Spleen (tissue), 11 donors: ENCODE measurements at regions not wholly inside any gene's neighbourhood (a gene's known extent, or its start where the extent isn't known, plus 50 kb on each side); places are given as distances from the start of the nearest gene placed in this dataset.

Experiments
- DNase-seq: peaks from one replicate; pipeline ENCODE4 v3.0.0-alpha.2; 2020
- H3K27ac ChIP-seq, 8 donors: fragments of 200-600 bp; sonication (generic) in 7 of 8; 1 replicate in 4 of 8; 2 replicates in 4 of 8; pipeline versions ENCODE4 v1.5.0 to v1.8.0; 2016 to 2021; ENCODE audit warnings: inconsistent platforms in 4 of 8, mild to moderate bottlenecking in 4 of 8, moderate library complexity in 1 of 8
- H3K27me3 ChIP-seq, 7 donors: fragments of 200-600 bp; sonication (generic) in 6 of 7; replicated peaks in 1 of 7; 1 replicate in 4 of 7; 2 replicates in 3 of 7; pipeline versions ENCODE4 v1.5.0 to v1.8.0; 2016 to 2021; ENCODE audit warnings: inconsistent platforms in 3 of 7, mild to moderate bottlenecking in 1 of 7
- H3K36me3 ChIP-seq, 6 donors: fragments of 200-600 bp; sonication (generic) in 5 of 6; 1 replicate in 4 of 6; 2 replicates in 2 of 6; pipeline versions ENCODE4 v1.5.0 to v1.8.0; 2016 to 2021; ENCODE audit warnings: inconsistent platforms in 2 of 6
- H3K4me1 ChIP-seq, 6 donors: fragments of 200-600 bp; sonication (generic) in 5 of 6; 1 replicate in 3 of 6; 2 replicates in 3 of 6; pipeline versions ENCODE4 v1.5.0 to v1.8.0; 2016 to 2021; ENCODE audit warnings: inconsistent platforms in 3 of 6
- H3K4me3 ChIP-seq, 8 donors: fragments of 200-600 bp; sonication (generic) in 7 of 8; 1 replicate in 4 of 8; 2 replicates in 4 of 8; pipeline versions ENCODE4 v1.5.0 to v1.8.0; 2016 to 2021; ENCODE audit warnings: inconsistent platforms in 4 of 8, mild to moderate bottlenecking in 4 of 8, moderate library complexity in 2 of 8
- H3K9me3 ChIP-seq, 8 donors: fragments of 200-600 bp; sonication (generic) in 7 of 8; 1 replicate in 4 of 8; 2 replicates in 4 of 8; pipeline versions ENCODE4 v1.5.0 to v1.8.0; 2016 to 2021; ENCODE audit warnings: inconsistent platforms in 4 of 8
- POLR2A ChIP-seq, 3 donors: fragments of 450-650 bp; IDR thresholded peaks; one replicate each; pipeline ENCODE4 v1.5.1; 2017; ENCODE audit warnings: antibody characterized with exemption in 3 of 3, mild to moderate bottlenecking in 1 of 3
- POLR2AphosphoS5 ChIP-seq, 3 donors: sonication (generic); formaldehyde crosslinking; IDR thresholded peaks; one replicate each; pipeline ENCODE4 v1.5.1; 2017; ENCODE audit warnings: antibody characterized with exemption in 3 of 3
- WGBS, 5 donors: extraction: QIAGEN DNeasy Blood & Tissue Kit in 3 of 5; methylation state at CpG; one replicate each; pipeline versions ENCODE4 v1.1.5 to v1.1.7; 2013 to 2018; 5-methylcytosine and 5-hydroxymethylcytosine counted together
- intact Hi-C: fragments of 100-400 bp; cut with DNase I; formaldehyde crosslinking; loops from one replicate; pipeline ENCODE4 v1.15.0; 2023; ENCODE audit warnings: low total_unique reads
- TF ChIP-seq, protein P1 (sequence below), 11 experiments: fragments of 200-600 bp in 7 of 11; fragments of 450-650 bp in 4 of 11; sonication (generic) in 4 of 11; IDR thresholded peaks in 8 of 11; conservative IDR thresholded peaks in 3 of 11; 1 replicate in 7 of 11; 2 replicates in 4 of 11; pipeline versions ENCODE4 v1.4.0 to v1.8.0; 2016 to 2021; ENCODE audit warnings: antibody characterized with exemption in 11 of 11, inconsistent platforms in 4 of 11, mild to moderate bottlenecking in 1 of 11
- donor health status: healthy with polysubstance abuse.
- donor health status: DM: no; HTN: no; CAD: no; lungs with moderate emphysema.
- donor health status: DM: no; HTN: no; CAD: no.
- donor health status: Bipolar disorder and iron deficiency.
- donor health status: healthy.
- donor health status: DM: no; HTN: no; CAD: no.
- donor health status: DM: yes; HTN: yes; CAD: no.

DNA sequence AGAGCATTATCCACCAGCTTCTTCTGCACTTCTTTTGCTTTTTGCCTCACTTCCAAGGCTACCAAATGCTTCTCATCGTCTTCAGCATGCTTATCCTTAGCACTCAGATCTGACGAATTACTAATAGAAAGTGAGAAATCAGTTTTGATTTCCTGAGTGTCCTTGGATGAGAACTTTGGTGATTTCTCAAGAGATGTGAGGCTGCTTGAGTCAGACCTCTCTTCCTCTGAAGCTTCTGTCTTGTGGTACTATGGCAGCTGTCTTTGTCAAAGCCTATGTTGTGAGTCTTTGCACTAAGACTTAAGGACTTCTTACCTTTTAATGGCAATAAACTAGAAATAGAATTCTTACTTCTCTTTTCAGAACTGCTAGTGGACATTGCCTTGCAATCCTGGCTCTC, 169.9 kb downstream of the CPE start:
- Histone ChIP-seq H3K4me3 (no peak overlapping the region), H3K9me3 (no peaks in the 10 kb centered on the region), H3K27ac (no peak overlapping the region), H3K27me3 (no peaks in the 10 kb centered on the region), H3K36me3 (no peaks in the 10 kb centered on the region), H3K4me1 (peaks cover 0 to 7% (median 0%) of the 10 kb centered on the region in 6 donors)
- WGBS, 5 donors: 72 to 81% (median 79%) methylated on average over 2 of the region's 2 CpGs
- intact Hi-C loops: no loop called here
- TF ChIP-seq POLR2A (IDR thresholded peaks at IDR 0.05) (no peak), POLR2AphosphoS5 (IDR thresholded peaks at IDR 0.05) (no peak)
- TF ChIP-seq, protein P1, sequence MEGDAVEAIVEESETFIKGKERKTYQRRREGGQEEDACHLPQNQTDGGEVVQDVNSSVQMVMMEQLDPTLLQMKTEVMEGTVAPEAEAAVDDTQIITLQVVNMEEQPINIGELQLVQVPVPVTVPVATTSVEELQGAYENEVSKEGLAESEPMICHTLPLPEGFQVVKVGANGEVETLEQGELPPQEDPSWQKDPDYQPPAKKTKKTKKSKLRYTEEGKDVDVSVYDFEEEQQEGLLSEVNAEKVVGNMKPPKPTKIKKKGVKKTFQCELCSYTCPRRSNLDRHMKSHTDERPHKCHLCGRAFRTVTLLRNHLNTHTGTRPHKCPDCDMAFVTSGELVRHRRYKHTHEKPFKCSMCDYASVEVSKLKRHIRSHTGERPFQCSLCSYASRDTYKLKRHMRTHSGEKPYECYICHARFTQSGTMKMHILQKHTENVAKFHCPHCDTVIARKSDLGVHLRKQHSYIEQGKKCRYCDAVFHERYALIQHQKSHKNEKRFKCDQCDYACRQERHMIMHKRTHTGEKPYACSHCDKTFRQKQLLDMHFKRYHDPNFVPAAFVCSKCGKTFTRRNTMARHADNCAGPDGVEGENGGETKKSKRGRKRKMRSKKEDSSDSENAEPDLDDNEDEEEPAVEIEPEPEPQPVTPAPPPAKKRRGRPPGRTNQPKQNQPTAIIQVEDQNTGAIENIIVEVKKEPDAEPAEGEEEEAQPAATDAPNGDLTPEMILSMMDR (IDR thresholded peaks at IDR 0.05 in 8 of 11, conservative IDR thresholded peaks at IDR 0.05 in 3 of 11): no peak
- DNase-seq: no peak

- intact Hi-C loops: no loop called here
- Histone ChIP-seq H3K4me3 (no peak overlapping the region), H3K27ac (no peak overlapping the region), H3K27me3 (no peaks in the 10 kb centered on the region), H3K36me3 (no peaks in the 10 kb centered on the region), H3K9me3 (no peaks in the 10 kb centered on the region), H3K4me1 (no peaks in the 10 kb centered on the region)
- TF ChIP-seq POLR2A (IDR thresholded peaks at IDR 0.05): no peak
- no peak for DNase-seq
- WGBS, 5 donors: 85 to 100% (median 88%) methylated on average over 2 of the region's 2 CpGs
Measured at GRCh38 chr4:165553221-165553810, 174.5 kb downstream of the CPE start.

DNA sequence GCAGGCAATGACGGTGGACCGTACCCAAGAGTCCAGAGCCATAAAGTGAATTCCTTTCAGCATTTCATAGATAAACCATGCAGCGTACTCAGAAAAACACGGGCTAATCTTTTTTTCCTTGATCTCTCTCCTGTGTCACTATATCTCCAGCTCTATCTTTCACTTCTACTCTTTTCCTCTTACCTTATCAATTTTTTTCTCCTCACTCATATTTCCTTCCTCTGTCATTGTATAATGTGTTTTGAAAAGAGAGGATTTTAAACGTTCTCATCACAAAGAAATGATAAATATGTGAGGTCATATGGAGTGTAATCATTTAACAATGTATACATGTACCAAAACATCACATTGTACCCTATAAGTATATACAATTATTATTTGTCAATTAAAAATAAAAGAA, 176.5 kb downstream of the CPE start:
- Histone ChIP-seq H3K36me3 (no peaks in the 10 kb centered on the region), H3K4me1 (no peaks in the 10 kb centered on the region), H3K4me3 (no peak overlapping the region), H3K27me3 (no peaks in the 10 kb centered on the region), H3K27ac (no peak overlapping the region), H3K9me3 (peaks cover 0 to 3% (median 0%) of the 10 kb centered on the region in 8 donors)
- 69 to 74% (median 73%) methylated on average over 5 of the region's 5 CpGs for WGBS, 5 donors
- DNase-seq: no peak
- no peak for TF ChIP-seq POLR2A (IDR thresholded peaks at IDR 0.05)
- TF ChIP-seq POLR2AphosphoS5 (IDR thresholded peaks at IDR 0.05): no peak
- TF ChIP-seq, protein P1 (IDR thresholded peaks at IDR 0.05 in 8 of 11, conservative IDR thresholded peaks at IDR 0.05 in 3 of 11): no peak
- intact Hi-C loops: no loop called here

DNA sequence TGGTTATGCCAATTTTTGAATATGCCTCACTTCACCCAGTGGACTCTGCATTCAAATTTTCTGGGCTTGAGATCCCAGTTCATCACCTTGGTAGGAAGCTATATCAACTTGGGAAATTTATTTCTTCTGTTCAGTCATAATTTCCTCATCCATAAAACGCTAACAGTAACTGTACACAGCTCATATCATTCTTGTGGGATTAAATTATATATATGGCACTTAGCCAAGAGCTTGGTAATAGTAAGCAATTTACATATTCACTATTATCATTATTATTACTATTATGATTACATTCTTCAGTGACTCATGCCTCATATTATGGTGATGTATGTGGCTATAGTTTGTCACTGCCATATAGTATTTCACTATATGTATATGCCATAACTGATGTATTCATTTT, 177.6 kb downstream of the CPE start:
- Histone ChIP-seq H3K9me3 (peaks cover 0 to 12% (median 3%) of the 10 kb centered on the region in 8 donors), H3K27ac (no peak overlapping the region), H3K36me3 (no peaks in the 10 kb centered on the region), H3K27me3 (no peaks in the 10 kb centered on the region), H3K4me1 (no peaks in the 10 kb centered on the region), H3K4me3 (no peak overlapping the region)
- TF ChIP-seq POLR2A (IDR thresholded peaks at IDR 0.05): no peak
- TF ChIP-seq, protein P1 (IDR thresholded peaks at IDR 0.05 in 8 of 11, conservative IDR thresholded peaks at IDR 0.05 in 3 of 11): no peak
- no peak for TF ChIP-seq POLR2AphosphoS5 (IDR thresholded peaks at IDR 0.05)
- no peak for DNase-seq
- 75 to 93% (median 80%) methylated on average over 1 of the region's 1 CpG for WGBS, 5 donors
- intact Hi-C loops: no loop called here

- H3K27ac ChIP-seq: no peak overlapping the region
- H3K27me3 ChIP-seq: no peaks in the 10 kb centered on the region
- no peaks in the 10 kb centered on the region for H3K36me3 ChIP-seq
- no peaks in the 10 kb centered on the region for H3K4me1 ChIP-seq
- WGBS, 5 donors: 87 to 92% (median 89%) methylated on average over 4 of the region's 4 CpGs
- H3K4me3 ChIP-seq: no peak overlapping the region
- DNase-seq: no peak
- TF ChIP-seq, protein P1 (IDR thresholded peaks at IDR 0.05 in 8 of 11, conservative IDR thresholded peaks at IDR 0.05 in 3 of 11): no peak
- TF ChIP-seq POLR2AphosphoS5 (IDR thresholded peaks at IDR 0.05): no peak
- TF ChIP-seq POLR2A (IDR thresholded peaks at IDR 0.05): no peak
- peaks cover 0 to 19% (median 8%) of the 10 kb centered on the region in 8 donors for H3K9me3 ChIP-seq
- intact Hi-C loops: no loop called here
Measured at GRCh38 chr4:165560941-165561340, 182.1 kb downstream of the CPE start.
